ENCODE measurements at regions not wholly inside any gene's neighbourhood (a gene's known extent, or its start where the extent isn't known, plus 50 kb on each side); places are given as distances from the start of the nearest gene placed in this dataset.

DNA sequence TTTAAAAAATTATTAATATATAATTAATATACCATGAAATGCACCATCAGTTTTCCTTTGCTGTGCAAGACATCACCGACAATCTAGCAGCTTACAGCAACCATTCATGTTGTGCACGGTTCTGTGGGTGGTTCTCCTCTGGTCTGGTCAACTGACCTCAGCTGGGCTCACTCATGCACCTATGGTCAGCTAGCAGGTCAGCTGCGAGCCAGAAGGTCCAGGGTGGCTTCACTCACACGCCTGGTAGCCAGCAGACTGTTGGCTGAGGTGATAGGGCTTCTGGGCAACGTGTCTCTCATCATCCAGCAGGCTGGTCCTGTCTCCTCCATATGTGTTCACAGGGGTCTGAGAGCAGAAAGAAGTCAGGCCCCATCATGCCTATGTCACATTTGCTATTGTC, 210.4 kb downstream of the KIF26A start:
- peaks cover 16% of the 10 kb centered on the region for H3K9me3 Mint-ChIP-seq
- peaks cover 5% of the 10 kb centered on the region; the same call in 1 of the 2 replicates for H3K36me3 Mint-ChIP-seq
- H3K27ac Mint-ChIP-seq = no peak overlapping the region
- H3K4me3 Mint-ChIP-seq = no peak overlapping the region
- DNase-seq (ENCODE audit: low spot score) (no peak), ATAC-seq (no peak)
- no peaks in the 10 kb centered on the region; the same call in 1 of the 2 replicates for H3K27me3 Mint-ChIP-seq (ENCODE audit: low read depth)
- no peaks in the 10 kb centered on the region for H3K4me1 Mint-ChIP-seq
- no peak for TF ChIP-seq NR2C2 (CRISPR knock-in tag; IDR thresholded peaks at IDR 0.05)
- ChIA-PET POLR2A (no interaction called here), CTCF (no interaction called here)

DNA sequence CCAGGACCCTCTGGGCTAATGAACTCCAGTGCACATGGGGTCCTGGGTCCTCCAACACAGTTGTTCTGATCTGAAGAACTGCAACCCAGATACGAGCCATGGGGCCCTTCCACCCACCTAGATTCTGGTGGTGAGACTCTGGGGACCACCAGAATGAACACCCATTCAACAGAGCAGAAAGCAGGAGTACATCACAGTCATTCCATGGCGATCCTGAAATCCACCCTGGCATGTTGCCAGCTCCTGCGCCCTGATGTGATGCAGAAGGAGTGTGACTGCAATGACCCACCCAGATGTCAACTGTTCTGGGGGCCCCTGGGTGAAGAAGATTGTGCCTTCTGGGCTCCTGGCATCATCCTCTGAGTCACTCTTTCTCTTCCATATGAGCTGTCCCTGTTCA, 211.6 kb downstream of the KIF26A start:
- CTCF ChIA-PET = interaction anchor here (0.9 kb wide), 1 partner anchor 20 kb away, joined by 3 read pairs; no protein-coding TSS in a partner anchor
- TF ChIP-seq SP1 (CRISPR knock-in tag; conservative IDR thresholded peaks at IDR 0.05) = no peak
- Mint-ChIP-seq H3K36me3 (peaks cover 5% of the 10 kb centered on the region; the same call in 1 of the 2 replicates), H3K27me3 (ENCODE audit: low read depth) (no peaks in the 10 kb centered on the region; the same call in 1 of the 2 replicates), H3K9me3 (peaks cover 16% of the 10 kb centered on the region), H3K4me1 (no peaks in the 10 kb centered on the region), H3K4me3 (no peak overlapping the region), H3K27ac (no peak overlapping the region)
- DNase-seq (ENCODE audit: low spot score) (no peak), ATAC-seq (no peak)
- POLR2A ChIA-PET = no interaction called here

GRCh38 chr14:104350463-104351185, 212.2 kb downstream of the KIF26A start:
- H3K9me3 Mint-ChIP-seq = peaks cover 16% of the 10 kb centered on the region
- CTCF ChIA-PET = interaction anchor here (0.9 kb wide), 2 partner anchors 9 to 19 kb away, joined by 3 read pairs; no protein-coding TSS in a partner anchor
- DNase-seq (ENCODE audit: low spot score) (no peak), ATAC-seq (no peak)
- H3K4me3 Mint-ChIP-seq = no peak overlapping the region
- no peak overlapping the region for H3K27ac Mint-ChIP-seq
- TF ChIP-seq ZNF671 (CRISPR knock-in tag; IDR thresholded peaks at IDR 0.05) = no peak
- TF ChIP-seq CREB1 (CRISPR knock-in tag; IDR thresholded peaks at IDR 0.05) = no peak
- TF ChIP-seq, protein P1, sequence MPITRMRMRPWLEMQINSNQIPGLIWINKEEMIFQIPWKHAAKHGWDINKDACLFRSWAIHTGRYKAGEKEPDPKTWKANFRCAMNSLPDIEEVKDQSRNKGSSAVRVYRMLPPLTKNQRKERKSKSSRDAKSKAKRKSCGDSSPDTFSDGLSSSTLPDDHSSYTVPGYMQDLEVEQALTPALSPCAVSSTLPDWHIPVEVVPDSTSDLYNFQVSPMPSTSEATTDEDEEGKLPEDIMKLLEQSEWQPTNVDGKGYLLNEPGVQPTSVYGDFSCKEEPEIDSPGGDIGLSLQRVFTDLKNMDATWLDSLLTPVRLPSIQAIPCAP (CRISPR knock-in tag; IDR thresholded peaks at IDR 0.05) = no peak
- H3K36me3 Mint-ChIP-seq = peaks cover 5% of the 10 kb centered on the region; the same call in 1 of the 2 replicates
- no peaks in the 10 kb centered on the region for H3K27me3 Mint-ChIP-seq (ENCODE audit: low read depth)
- H3K4me1 Mint-ChIP-seq = no peaks in the 10 kb centered on the region
- POLR2A ChIA-PET = no interaction called here

DNA sequence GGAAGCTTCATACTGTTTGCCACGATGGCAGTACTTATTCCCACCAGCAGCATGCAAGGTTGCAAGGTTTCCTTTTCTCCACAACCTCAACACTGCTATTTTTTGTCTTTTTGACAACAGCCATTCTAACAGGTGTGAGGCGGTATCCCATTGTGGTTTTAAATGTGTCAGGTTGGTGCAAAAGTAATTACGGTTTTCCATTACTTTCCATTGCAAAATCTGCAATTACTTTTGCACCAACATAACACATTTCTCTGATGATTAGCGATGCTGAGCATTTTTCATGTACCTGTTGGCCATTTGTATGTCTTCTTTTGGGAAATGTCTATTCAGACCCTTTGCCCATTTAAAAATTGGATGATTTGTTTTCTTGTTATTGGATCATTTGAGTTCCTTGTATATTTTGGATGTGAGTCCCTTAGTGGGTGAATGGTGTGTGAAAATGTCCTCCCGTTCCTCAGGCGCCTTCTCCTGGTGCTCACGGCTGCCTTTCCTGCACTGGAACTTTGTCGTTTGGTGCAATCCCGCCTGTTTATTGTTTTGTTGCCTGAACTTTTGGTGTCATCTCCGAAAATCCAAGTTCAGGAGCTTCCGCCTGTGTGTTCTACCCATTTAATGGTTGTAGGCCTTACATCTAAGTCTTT, 213.6 kb downstream of the KIF26A start:
- Mint-ChIP-seq H3K27ac (no peak overlapping the region), H3K36me3 (peaks cover 5% of the 10 kb centered on the region; the same call in 1 of the 2 replicates), H3K4me3 (no peak overlapping the region), H3K27me3 (ENCODE audit: low read depth) (no peaks in the 10 kb centered on the region), H3K9me3 (peaks cover 16% of the 10 kb centered on the region), H3K4me1 (no peaks in the 10 kb centered on the region)
- ChIA-PET CTCF (no interaction called here), POLR2A (no interaction called here)
- TF ChIP-seq KAT7 (CRISPR knock-in tag; IDR thresholded peaks at IDR 0.05; ENCODE audit: borderline replicate concordance) (no peak), TEAD4 (CRISPR knock-in tag; IDR thresholded peaks at IDR 0.05) (no peak), GABPB1 (CRISPR knock-in tag; IDR thresholded peaks at IDR 0.05) (no peak), TCF7 (CRISPR knock-in tag; IDR thresholded peaks at IDR 0.05; ENCODE audit: low read depth) (no peak), CREM (CRISPR knock-in tag; IDR thresholded peaks at IDR 0.05) (no peak), ZBTB21 (CRISPR knock-in tag; IDR thresholded peaks at IDR 0.05; ENCODE audit: borderline replicate concordance) (no peak), ESRRA (CRISPR knock-in tag; IDR thresholded peaks at IDR 0.05; ENCODE audit: borderline replicate concordance) (no peak), MYBL2 (CRISPR knock-in tag; IDR thresholded peaks at IDR 0.05) (no peak), NFE2L1 (CRISPR knock-in tag; IDR thresholded peaks at IDR 0.05) (no peak), MXD4 (CRISPR knock-in tag; IDR thresholded peaks at IDR 0.05; ENCODE audit: borderline replicate concordance) (no peak), ZNF317 (CRISPR knock-in tag; IDR thresholded peaks at IDR 0.05; ENCODE audit: borderline replicate concordance, low read depth) (no peak), ELF4 (CRISPR knock-in tag; IDR thresholded peaks at IDR 0.05; ENCODE audit: low read depth) (no peak), JUN (CRISPR knock-in tag; IDR thresholded peaks at IDR 0.05) (no peak), HMGA2 (CRISPR knock-in tag; IDR thresholded peaks at IDR 0.05) (no peak), IRF2 (CRISPR knock-in tag; IDR thresholded peaks at IDR 0.05; ENCODE audit: borderline replicate concordance, low read depth) (no peak), CREB1 (CRISPR knock-in tag; IDR thresholded peaks at IDR 0.05) (no peak)
- TF ChIP-seq, protein P2, sequence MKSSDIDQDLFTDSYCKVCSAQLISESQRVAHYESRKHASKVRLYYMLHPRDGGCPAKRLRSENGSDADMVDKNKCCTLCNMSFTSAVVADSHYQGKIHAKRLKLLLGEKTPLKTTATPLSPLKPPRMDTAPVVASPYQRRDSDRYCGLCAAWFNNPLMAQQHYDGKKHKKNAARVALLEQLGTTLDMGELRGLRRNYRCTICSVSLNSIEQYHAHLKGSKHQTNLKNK (CRISPR knock-in tag; IDR thresholded peaks at IDR 0.05) = no peak
- no peak for DNase-seq (ENCODE audit: low spot score)
- ATAC-seq = no peak

Measured in WTC11 (cell line).